ENCODE measurements at regions not wholly inside any gene's neighbourhood (a gene's known extent, or its start where the extent isn't known, plus 50 kb on each side); places are given as distances from the start of the nearest gene placed in this dataset.
"Not testable (repeated sequence)": the region's sequence is repeated elsewhere in the genome, so short reads cannot be mapped to it uniquely, and the experiment has no call there.

- H3K27me3 ChIP-seq (ENCODE audit: insufficient read depth, low read depth); POLR2A ChIA-PET (ENCODE audit: unreplicated experiment); H3K36me3 ChIP-seq (ENCODE audit: low read depth); H2AFZ ChIP-seq; H3K4me3 ChIP-seq; H3K9me3 ChIP-seq (ENCODE audit: insufficient read depth, low read depth); H3K4me2 ChIP-seq; intact Hi-C loops (cut with micrococcal nuclease; ENCODE audit: unreplicated experiment); H3K27ac ChIP-seq; H4K20me1 ChIP-seq (ENCODE audit: insufficient read depth); CTCF ChIA-PET; H3K9me2 ChIP-seq (ENCODE audit: insufficient read depth); BruUV-seq (replicated peaks); H3K79me2 ChIP-seq (ENCODE audit: low read depth); H3F3A ChIP-seq (ENCODE audit: insufficient read depth, low read depth); H3K4me1 ChIP-seq (replicated peaks; ENCODE audit: insufficient read depth); DNase-seq: not testable (repeated sequence)
Measured at GRCh38 chr9:67550044-67550443, 308.7 kb upstream of the ANKRD20A1 start.

- H3K9me2 ChIP-seq (ENCODE audit: insufficient read depth); H3F3A ChIP-seq (ENCODE audit: insufficient read depth, low read depth); H4K20me1 ChIP-seq (ENCODE audit: insufficient read depth); H3K36me3 ChIP-seq (ENCODE audit: low read depth); H3K27me3 ChIP-seq (ENCODE audit: insufficient read depth, low read depth); H3K27ac ChIP-seq; H3K79me2 ChIP-seq (ENCODE audit: low read depth); DNase-seq; POLR2A ChIA-PET (ENCODE audit: unreplicated experiment); H2AFZ ChIP-seq; H3K9me3 ChIP-seq (ENCODE audit: insufficient read depth, low read depth); H3K4me1 ChIP-seq (replicated peaks; ENCODE audit: insufficient read depth); intact Hi-C loops (cut with micrococcal nuclease; ENCODE audit: unreplicated experiment); H3K4me2 ChIP-seq; BruUV-seq (replicated peaks); CTCF ChIA-PET; H3K4me3 ChIP-seq: not testable (repeated sequence)
Measured at GRCh38 chr9:67529834-67530233, 328.9 kb upstream of the ANKRD20A1 start.

- H3K4me1 ChIP-seq (replicated peaks; ENCODE audit: insufficient read depth); H3K9me2 ChIP-seq (ENCODE audit: insufficient read depth); CTCF ChIA-PET; POLR2A ChIA-PET (ENCODE audit: unreplicated experiment); H4K20me1 ChIP-seq (ENCODE audit: insufficient read depth); H3K4me2 ChIP-seq; H3F3A ChIP-seq (ENCODE audit: insufficient read depth, low read depth); intact Hi-C loops (cut with micrococcal nuclease; ENCODE audit: unreplicated experiment); H3K4me3 ChIP-seq; H3K27me3 ChIP-seq (ENCODE audit: insufficient read depth, low read depth); H3K27ac ChIP-seq; DNase-seq; BruUV-seq (replicated peaks); H3K36me3 ChIP-seq (ENCODE audit: low read depth); H3K9me3 ChIP-seq (ENCODE audit: insufficient read depth, low read depth); H3K79me2 ChIP-seq (ENCODE audit: low read depth); H2AFZ ChIP-seq: not testable (repeated sequence)
Measured at GRCh38 chr9:67516938-67517337, 341.8 kb upstream of the ANKRD20A1 start.

GRCh38 chr9:67514587-67514986 is 344.1 kb upstream of the ANKRD20A1 start:
- intact Hi-C loops (cut with micrococcal nuclease; ENCODE audit: unreplicated experiment); BruUV-seq (replicated peaks); H3K4me1 ChIP-seq (replicated peaks; ENCODE audit: insufficient read depth); H2AFZ ChIP-seq; H3F3A ChIP-seq (ENCODE audit: insufficient read depth, low read depth); H3K36me3 ChIP-seq (ENCODE audit: low read depth); POLR2A ChIA-PET (ENCODE audit: unreplicated experiment); H4K20me1 ChIP-seq (ENCODE audit: insufficient read depth); H3K4me2 ChIP-seq; H3K27ac ChIP-seq; H3K79me2 ChIP-seq (ENCODE audit: low read depth); H3K27me3 ChIP-seq (ENCODE audit: insufficient read depth, low read depth); H3K9me3 ChIP-seq (ENCODE audit: insufficient read depth, low read depth); H3K4me3 ChIP-seq; CTCF ChIA-PET; H3K9me2 ChIP-seq (ENCODE audit: insufficient read depth); DNase-seq: not testable (repeated sequence)

GRCh38 chr9:67503728-67504369 is 354.9 kb upstream of the ANKRD20A1 start:
- H3K9me2 ChIP-seq (ENCODE audit: insufficient read depth); DNase-seq; BruUV-seq (replicated peaks); H3K9me3 ChIP-seq (ENCODE audit: insufficient read depth, low read depth); H3K79me2 ChIP-seq (ENCODE audit: low read depth); H3K36me3 ChIP-seq (ENCODE audit: low read depth); CTCF ChIA-PET; POLR2A ChIA-PET (ENCODE audit: unreplicated experiment); H3K27me3 ChIP-seq (ENCODE audit: insufficient read depth, low read depth); H3K4me1 ChIP-seq (replicated peaks; ENCODE audit: insufficient read depth); H3F3A ChIP-seq (ENCODE audit: insufficient read depth, low read depth); H3K4me3 ChIP-seq; H4K20me1 ChIP-seq (ENCODE audit: insufficient read depth); intact Hi-C loops (cut with micrococcal nuclease; ENCODE audit: unreplicated experiment); H3K27ac ChIP-seq; H3K4me2 ChIP-seq; H2AFZ ChIP-seq: not testable (repeated sequence)

- H3K27ac ChIP-seq; H2AFZ ChIP-seq; H3F3A ChIP-seq (ENCODE audit: insufficient read depth, low read depth); H3K9me2 ChIP-seq (ENCODE audit: insufficient read depth); H3K9me3 ChIP-seq (ENCODE audit: insufficient read depth, low read depth); POLR2A ChIA-PET (ENCODE audit: unreplicated experiment); H3K4me3 ChIP-seq; H3K4me1 ChIP-seq (replicated peaks; ENCODE audit: insufficient read depth); H3K36me3 ChIP-seq (ENCODE audit: low read depth); H4K20me1 ChIP-seq (ENCODE audit: insufficient read depth); H3K79me2 ChIP-seq (ENCODE audit: low read depth); BruUV-seq (replicated peaks); DNase-seq; H3K27me3 ChIP-seq (ENCODE audit: insufficient read depth, low read depth); CTCF ChIA-PET; H3K4me2 ChIP-seq; intact Hi-C loops (cut with micrococcal nuclease; ENCODE audit: unreplicated experiment): not testable (repeated sequence)
Measured at GRCh38 chr9:67492028-67492427, 366.7 kb upstream of the ANKRD20A1 start.

- H3K27me3 ChIP-seq (ENCODE audit: insufficient read depth, low read depth); DNase-seq; H3K9me3 ChIP-seq (ENCODE audit: insufficient read depth, low read depth); POLR2A ChIA-PET (ENCODE audit: unreplicated experiment); H3F3A ChIP-seq (ENCODE audit: insufficient read depth, low read depth); CTCF ChIA-PET; H3K4me1 ChIP-seq (replicated peaks; ENCODE audit: insufficient read depth); H3K4me2 ChIP-seq; intact Hi-C loops (cut with micrococcal nuclease; ENCODE audit: unreplicated experiment); H3K4me3 ChIP-seq; BruUV-seq (replicated peaks); H2AFZ ChIP-seq; H3K36me3 ChIP-seq (ENCODE audit: low read depth); H3K9me2 ChIP-seq (ENCODE audit: insufficient read depth); H4K20me1 ChIP-seq (ENCODE audit: insufficient read depth); H3K79me2 ChIP-seq (ENCODE audit: low read depth); H3K27ac ChIP-seq: not testable (repeated sequence)
Measured at GRCh38 chr9:67477465-67477864, 381.3 kb upstream of the ANKRD20A1 start.

- H3K4me2 ChIP-seq; CTCF ChIA-PET; H3K9me3 ChIP-seq (ENCODE audit: insufficient read depth, low read depth); intact Hi-C loops (cut with micrococcal nuclease; ENCODE audit: unreplicated experiment); H2AFZ ChIP-seq; H3K4me1 ChIP-seq (replicated peaks; ENCODE audit: insufficient read depth); H3K9me2 ChIP-seq (ENCODE audit: insufficient read depth); BruUV-seq (replicated peaks); POLR2A ChIA-PET (ENCODE audit: unreplicated experiment); H3K27ac ChIP-seq; H3K27me3 ChIP-seq (ENCODE audit: insufficient read depth, low read depth); H3K36me3 ChIP-seq (ENCODE audit: low read depth); H3K79me2 ChIP-seq (ENCODE audit: low read depth); H3F3A ChIP-seq (ENCODE audit: insufficient read depth, low read depth); H3K4me3 ChIP-seq; H4K20me1 ChIP-seq (ENCODE audit: insufficient read depth); DNase-seq: not testable (repeated sequence)
Measured at GRCh38 chr9:67470739-67471138, 388.0 kb upstream of the ANKRD20A1 start.
